ENCODE measurements at regions not wholly inside any gene's neighbourhood (a gene's known extent, or its start where the extent isn't known, plus 50 kb on each side); places are given as distances from the start of the nearest gene placed in this dataset.

- no peak for FAIRE-seq
- TF ChIP-seq, protein P1, sequence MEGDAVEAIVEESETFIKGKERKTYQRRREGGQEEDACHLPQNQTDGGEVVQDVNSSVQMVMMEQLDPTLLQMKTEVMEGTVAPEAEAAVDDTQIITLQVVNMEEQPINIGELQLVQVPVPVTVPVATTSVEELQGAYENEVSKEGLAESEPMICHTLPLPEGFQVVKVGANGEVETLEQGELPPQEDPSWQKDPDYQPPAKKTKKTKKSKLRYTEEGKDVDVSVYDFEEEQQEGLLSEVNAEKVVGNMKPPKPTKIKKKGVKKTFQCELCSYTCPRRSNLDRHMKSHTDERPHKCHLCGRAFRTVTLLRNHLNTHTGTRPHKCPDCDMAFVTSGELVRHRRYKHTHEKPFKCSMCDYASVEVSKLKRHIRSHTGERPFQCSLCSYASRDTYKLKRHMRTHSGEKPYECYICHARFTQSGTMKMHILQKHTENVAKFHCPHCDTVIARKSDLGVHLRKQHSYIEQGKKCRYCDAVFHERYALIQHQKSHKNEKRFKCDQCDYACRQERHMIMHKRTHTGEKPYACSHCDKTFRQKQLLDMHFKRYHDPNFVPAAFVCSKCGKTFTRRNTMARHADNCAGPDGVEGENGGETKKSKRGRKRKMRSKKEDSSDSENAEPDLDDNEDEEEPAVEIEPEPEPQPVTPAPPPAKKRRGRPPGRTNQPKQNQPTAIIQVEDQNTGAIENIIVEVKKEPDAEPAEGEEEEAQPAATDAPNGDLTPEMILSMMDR (IDR thresholded peaks at IDR 0.05; ENCODE audit: insufficient read depth, missing control alignments), result no peak
- no peak for DNase-seq (ENCODE audit: insufficient read length, low spot score)
These were observed 168.5 kb upstream of the SLC39A10 start for GRCh38 chr2:195488567-195488966.

DNA sequence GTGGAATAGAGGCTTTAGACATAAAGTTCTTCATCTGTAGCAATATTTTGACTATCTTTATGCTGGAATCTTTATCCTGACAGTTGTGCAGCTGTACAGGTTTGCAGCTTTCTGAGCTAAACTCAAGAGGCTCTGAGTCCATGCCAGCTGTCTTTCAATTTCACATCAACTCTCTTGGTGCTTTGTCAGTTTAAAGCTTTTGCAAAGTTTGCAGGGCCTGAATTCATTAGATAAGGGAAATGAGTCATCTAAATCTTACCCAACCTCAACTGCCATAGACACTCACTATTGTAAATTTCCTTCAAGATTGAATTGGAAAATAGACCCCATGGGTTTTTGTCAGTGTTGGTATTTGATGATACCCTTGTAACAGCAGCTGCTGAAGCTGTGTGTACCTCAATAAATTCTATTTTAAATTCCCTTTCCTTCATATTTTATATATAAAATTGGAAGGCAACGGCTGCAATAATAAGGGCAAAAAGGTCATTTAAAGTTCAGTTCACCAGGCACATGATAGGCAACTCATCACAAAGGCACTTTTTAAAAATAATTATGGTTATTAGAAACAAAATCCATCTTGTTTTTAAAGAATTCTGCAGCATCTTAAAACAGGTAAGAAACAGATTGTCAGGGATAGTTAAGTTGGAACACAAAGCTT, 169.9 kb upstream of the SLC39A10 start:
- DNase-seq (ENCODE audit: insufficient read length, low spot score) (no peak), FAIRE-seq (no peak)
- TF ChIP-seq, protein P1 (IDR thresholded peaks at IDR 0.05; ENCODE audit: insufficient read depth, missing control alignments), result no peak

DNA sequence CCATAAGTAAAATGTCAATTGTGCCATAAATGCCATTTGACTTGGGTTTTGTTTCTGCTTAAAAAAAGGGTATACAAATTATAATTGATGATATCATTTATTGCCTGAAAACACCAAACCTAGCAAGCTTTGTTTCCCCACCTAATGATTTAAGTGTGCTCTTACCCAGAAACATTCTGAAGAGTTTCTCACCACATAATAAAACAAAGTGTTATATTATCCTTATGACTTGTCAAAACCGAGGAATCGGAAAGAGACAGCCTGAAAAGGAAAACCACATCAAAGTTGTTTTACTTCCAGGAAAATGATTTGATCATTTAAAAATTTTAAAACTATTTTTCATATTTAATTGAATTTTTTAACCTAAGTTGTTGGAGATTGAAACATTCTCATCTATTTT, 170.5 kb upstream of the SLC39A10 start:
- DNase-seq (ENCODE audit: insufficient read length, low spot score), result no peak
- FAIRE-seq, result peak; percentile 41
- TF ChIP-seq, protein P1 (IDR thresholded peaks at IDR 0.05; ENCODE audit: insufficient read depth, missing control alignments), result no peak

- no peak for FAIRE-seq
- no peak for DNase-seq (ENCODE audit: insufficient read length, low spot score)
- TF ChIP-seq, protein P1 (IDR thresholded peaks at IDR 0.05; ENCODE audit: insufficient read depth, missing control alignments), result no peak
These were observed 175.0 kb upstream of the SLC39A10 start for GRCh38 chr2:195482010-195482409.

GRCh38 chr2:195480121-195480520, 176.9 kb upstream of the SLC39A10 start:
- DNase-seq (ENCODE audit: insufficient read length, low spot score) (no peak), FAIRE-seq (no peak)
- TF ChIP-seq, protein P1 (IDR thresholded peaks at IDR 0.05; ENCODE audit: insufficient read depth, missing control alignments), result no peak

- no peak for FAIRE-seq
- DNase-seq (ENCODE audit: insufficient read length, low spot score), result no peak
- TF ChIP-seq, protein P1 (IDR thresholded peaks at IDR 0.05; ENCODE audit: insufficient read depth, missing control alignments), result no peak
These were observed 177.6 kb upstream of the SLC39A10 start for GRCh38 chr2:195479407-195479806.

- TF ChIP-seq, protein P1 (IDR thresholded peaks at IDR 0.05; ENCODE audit: insufficient read depth, missing control alignments), result no peak
- DNase-seq (ENCODE audit: insufficient read length, low spot score) (no peak), FAIRE-seq (peak; percentile 51)
These were observed 179.0 kb upstream of the SLC39A10 start for GRCh38 chr2:195477996-195478382.

Data from D721Med (cell line).